Putamen (tissue), 1 donor: ENCODE measurements at regions not wholly inside any gene's neighbourhood (a gene's known extent, or its start where the extent isn't known, plus 50 kb on each side); places are given as distances from the start of the nearest gene placed in this dataset.
A peak's percentile ranks its signal among the peaks of the same experiment; 100 is the strongest.
"Not testable (repeated sequence)": the region's sequence is repeated elsewhere in the genome, so short reads cannot be mapped to it uniquely, and the experiment has no call there.

ENCODE experiments used
- DNase-seq: peaks from one replicate; pipeline ENCODE4 v3.0.0-alpha.2; 2016; ENCODE audit warnings: low spot score

DNA sequence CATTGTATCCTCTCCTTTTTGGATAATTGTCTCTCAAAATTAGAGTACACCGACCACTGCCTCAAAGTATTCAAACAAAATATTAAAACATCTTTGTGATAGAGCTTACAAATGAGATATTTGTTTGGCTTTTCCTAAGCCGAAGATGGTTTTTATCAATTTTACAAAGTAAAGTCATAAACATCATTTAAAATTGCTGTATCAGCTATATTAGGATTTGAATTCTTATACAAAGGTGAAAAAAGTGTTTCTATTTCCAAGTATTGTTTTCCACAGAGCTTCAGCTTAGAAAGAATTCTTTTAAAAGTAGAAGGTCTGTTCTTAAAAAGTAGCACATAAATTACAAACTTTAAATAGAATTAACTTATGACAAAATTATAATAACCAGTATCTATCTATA, 116.6 kb upstream of the IFNE start:
- DNase-seq, result no peak

DNA sequence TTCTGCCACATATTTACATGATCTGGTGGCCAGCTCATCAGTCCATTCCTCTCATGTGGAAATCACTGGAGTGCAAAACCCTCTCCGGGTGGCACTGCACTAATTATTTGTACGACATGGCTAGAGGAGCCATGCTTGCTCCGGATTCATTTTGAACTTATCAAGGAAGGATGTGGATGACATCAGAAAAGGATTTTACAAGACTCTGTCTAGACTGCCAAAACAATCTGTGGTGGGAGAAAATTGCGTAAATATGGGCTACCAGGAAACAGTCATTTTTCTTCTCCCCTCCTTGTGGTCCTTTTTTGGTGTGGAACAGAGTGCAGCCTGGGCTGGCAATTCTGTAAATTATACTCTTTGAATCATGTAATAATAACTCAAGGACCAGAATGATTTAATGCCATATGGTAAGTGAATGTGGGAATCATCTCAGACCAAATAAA, 123.4 kb upstream of the IFNE start:
- no peak for DNase-seq

DNA sequence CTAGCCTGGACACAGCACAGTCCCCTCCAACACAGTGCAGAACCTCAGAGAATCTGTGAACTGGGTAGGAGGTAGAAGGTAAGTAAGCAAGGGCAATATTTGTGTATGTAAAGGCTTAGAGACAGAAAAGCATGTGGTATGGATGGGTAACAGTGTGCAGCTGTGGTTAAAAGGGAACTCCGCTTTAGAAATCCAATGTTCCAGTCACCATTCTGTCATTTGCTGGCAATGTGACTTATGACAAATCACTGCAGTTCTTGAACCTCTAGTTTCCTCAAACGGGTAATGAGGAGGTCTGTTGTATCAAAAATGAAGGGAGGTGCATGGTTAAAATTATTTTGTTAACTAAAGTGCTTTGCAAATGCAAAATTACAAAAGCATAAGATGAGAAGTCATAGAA, 125.5 kb upstream of the IFNE start:
- DNase-seq, result no peak

DNA sequence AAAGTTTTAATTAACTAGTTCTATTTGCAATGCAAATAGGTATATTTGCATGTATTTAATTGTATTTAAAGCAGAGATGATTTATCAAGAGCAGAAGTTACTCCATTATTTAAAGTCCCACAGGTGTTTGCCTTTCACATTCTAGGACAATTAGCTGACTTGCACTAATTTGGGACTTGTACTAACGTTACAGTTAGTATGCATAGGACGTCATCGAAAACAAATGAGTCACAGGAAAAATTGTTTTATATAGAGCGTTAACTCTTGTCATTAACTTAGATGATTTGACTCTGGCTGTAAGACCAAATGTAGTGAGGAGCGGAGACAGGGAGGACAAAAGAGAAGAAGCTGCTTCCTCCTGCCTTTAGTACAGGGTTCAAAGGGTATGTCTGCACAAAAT, 126.1 kb upstream of the IFNE start:
- no peak for DNase-seq

DNA sequence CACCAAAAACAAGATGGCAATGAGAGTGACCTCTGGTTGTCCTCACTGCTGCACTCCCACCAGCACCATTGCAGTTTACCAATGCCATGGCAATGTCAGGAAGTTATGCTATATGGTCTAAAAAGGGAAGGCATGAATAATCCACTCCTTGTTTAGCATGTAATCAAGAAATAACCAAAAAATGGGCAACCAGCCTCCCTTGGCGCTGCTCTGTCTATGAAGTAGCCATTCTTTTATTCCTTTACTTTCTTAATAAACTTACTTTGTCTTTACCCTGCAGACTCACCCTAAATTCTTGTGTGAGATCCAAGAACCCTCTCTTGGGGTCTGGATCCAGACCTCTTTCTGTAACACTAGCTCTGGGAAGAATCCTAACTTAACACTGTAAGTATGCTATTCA, 127.4 kb upstream of the IFNE start:
- DNase-seq, result no peak

DNA sequence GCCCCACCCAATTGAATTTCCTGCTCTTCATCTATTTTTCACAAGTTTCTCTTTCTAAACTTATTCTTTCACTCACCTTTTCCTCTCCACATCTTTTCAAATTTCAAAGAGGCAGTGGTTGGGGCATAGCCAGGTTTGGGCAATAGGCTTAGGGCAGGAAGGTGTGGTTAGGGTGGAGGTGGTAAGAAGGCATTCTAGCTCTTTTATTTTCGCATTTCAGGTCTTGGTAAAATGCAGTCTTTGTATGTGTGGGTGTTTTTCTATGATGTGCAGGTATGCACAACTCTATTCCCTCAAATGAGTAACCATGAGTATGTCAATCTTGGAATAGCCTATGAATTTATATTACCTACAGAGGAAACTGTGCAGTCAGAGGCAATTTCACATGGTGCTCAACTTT, 129.8 kb upstream of the IFNE start:
- DNase-seq, result no peak

DNA sequence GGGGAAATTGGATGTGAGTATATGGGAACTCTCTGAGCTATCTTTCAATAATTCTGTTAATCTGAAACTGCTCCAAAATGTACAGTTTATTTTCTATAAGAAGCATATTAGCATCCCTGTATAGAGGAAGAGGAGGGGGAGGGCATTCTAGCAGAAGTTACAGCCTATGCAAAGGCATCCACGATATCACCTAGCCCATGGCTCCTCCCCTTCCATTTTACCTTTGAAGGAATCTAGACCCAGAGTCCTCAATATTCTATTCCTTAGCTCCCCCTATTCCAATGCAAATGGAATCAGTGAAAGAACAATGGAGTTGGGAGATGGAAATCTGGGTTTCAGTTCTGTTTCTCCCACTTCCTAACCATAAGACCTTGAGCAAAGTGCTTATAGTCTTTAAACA, 132.9 kb upstream of the IFNE start:
- no peak for DNase-seq

DNA sequence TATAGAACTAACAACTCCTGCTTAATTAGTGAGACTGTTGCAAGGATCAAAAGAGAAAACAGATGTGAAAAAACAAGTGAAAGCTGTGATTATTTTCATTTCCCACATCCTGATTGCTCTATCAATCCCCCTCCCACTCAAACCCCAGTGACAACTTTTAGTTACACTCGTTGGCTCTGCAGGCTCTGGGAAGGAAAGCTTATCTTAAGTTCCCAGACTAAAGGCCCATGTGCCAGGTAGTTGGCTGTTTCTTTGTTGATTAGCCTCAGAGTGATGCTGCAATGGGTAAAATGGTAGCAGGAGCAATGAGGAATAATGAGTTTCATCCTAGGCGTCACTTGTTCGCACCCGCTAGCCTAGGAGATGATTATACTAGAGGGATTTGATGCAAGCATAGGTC, 133.3 kb upstream of the IFNE start:
- DNase-seq, result no peak

DNA sequence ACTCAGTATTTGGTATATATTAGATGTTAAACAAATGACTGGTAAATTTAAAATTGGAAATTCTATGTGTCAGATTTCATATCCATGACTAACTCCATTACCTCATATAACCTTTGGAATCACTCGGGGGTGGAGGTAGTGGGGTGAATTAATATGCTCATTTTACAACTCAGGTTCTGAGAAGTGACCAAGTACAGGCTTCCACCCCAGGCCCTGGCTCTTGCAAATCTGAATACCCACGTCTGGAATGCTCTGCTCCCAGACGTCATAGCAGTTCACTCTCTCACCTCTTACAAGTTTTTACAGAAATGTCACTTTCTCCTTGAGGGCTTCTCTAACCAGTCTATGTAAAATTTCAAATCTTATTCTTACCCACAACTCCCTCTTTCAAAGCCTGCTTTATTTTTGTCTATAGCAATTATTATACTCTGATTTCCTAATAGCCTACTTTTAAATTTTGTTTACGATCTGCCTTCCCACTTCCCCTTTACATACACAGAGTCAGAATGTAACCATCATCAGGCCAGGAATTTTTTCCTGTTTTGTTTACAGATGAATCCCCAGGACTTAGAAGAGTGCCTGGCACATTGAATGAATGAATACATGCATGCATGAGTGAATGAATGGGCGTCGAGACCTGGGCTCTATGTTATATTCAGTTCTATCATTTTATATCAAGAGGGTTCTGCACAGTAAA, 134.1 kb upstream of the IFNE start:
- DNase-seq, result no peak

DNA sequence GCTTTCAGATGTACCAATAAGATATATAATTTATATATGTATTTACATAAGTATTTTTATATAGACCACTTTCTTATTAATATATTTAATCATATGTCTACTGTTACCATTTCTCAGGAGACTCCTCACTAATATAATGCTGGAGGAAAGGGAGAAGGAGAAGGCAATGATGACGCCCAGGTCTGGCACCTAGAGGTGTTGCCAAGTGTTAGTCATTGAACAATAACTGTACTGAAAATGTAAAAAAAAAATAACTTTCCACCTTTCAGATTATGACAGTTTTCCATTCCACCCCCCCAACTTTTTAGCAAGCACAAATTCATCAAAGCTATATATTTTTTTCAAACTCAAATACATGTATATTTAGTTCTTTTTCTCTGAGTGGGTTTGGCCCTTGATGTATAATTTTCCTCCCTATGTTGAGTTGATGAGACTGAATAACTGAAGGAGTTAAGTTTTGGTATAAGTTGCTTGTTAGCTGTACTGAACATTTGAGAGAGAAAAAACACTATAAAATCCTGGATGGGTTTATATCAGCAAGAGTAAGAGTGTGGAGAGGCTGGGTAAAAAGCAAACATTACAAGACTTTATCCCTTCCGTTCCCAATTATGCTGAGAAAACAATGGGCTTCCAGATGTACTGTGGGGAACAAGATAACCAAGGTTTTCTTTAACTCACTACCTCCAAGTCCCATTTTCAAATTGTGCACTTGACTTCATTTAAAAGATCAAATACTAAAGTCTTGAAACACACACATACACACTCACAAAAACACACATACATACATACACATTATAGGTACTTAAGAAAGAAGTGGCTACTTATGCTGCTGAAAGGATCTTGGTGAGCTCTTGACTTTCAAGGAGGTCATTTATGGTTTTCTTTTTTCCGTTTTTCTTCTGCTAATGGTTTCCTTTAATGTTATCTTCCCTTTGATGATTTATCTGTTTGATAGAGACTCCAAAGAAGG, 142.8 kb upstream of the IFNE start:
- no peak for DNase-seq

DNA sequence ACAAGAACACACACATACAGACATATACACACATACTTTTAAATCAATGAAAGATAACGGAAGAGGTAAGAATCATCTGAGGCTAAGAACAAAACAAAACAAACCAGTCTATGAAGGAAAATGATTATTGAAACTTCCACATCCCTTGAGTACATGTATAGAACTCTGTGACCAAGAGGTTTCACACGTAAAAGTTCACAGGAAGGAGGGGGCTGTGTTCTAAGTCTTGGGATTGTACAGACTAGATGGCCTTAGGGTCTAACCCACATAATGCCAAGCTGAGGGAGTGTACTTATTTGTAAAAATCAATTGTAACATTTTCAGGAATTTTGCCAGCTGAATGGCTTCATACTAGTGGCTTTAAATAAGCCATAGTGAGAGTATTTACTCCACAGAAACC, 144.4 kb upstream of the IFNE start:
- no peak for DNase-seq

DNA sequence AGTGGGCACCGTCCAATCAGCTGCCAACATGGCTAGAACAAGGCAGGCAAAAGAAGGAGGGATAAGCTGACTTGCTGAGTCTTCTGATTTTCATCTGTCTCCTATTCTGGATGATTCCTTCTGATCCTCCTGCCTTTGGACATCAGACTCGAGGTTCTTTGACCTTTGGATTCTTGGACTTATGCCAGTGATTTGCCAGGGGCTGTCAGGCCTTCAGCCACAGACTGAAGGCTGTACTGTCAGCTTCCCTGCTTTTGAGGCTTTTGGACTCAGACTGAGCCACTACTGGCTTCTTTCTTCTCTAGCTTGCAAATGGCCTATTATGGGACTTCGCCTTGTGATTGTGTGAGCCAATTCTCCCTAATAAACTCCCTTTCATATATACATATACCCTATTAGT, 146.8 kb upstream of the IFNE start:
- not testable (repeated sequence) for DNase-seq

DNA sequence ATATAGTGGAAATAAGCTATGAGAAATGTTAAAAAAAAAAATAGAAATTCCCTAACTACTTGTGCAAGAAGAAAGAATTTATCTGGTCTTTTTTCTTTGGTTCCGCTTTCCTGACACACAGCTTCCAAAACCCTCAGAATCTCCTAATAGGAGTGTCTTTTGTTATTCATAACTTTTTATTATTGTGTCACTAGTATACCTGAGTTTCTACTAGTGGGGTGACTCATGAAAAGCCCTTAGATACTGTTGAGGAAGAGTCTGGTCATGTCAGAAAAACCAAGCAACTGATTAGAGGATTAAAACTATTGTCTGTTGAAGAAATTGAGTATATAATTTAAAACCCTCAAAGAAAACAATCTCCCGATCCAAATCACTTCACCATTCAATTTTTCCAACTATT, 152.8 kb upstream of the IFNE start:
- DNase-seq, result no peak

DNA sequence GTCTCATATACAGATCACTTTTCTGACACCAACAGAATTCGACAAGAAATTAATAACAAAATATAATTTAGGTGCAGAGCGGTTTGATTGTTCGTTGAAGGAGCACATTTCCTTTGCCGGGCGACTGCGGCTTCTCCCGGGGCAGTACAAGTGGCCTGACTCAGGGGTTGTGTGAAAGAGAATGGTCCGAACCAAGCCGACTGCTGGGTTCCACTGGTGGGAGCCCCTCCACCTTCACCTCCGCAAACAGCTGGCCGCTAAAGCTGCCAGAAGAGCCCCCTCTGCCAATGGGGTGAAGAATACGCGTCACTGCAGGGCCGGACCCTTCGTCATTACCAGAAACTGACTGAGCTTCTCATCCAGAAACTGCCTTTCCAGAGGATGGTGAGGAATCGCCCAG, 156.0 kb upstream of the IFNE start:
- no peak for DNase-seq

DNA sequence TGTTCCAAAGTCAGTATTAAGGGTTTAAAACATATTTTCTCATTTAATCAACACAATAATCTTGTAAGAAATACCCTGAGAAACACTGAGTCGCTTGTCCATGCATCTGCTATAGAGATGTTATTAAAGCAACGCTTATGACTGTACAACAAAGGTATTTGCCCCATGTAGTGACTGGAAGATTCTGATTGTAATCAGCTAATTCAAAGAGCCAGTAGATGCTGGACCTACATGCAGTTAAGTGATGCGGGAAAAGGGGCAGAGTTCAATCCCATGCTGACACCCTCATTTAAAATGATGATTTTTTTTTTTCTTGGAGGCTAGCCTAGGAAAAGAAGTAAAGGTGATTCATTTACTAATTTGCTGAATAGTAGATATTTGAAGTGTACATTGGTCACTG, 149.3 kb upstream of the MTAP start:
- no peak for DNase-seq

DNA sequence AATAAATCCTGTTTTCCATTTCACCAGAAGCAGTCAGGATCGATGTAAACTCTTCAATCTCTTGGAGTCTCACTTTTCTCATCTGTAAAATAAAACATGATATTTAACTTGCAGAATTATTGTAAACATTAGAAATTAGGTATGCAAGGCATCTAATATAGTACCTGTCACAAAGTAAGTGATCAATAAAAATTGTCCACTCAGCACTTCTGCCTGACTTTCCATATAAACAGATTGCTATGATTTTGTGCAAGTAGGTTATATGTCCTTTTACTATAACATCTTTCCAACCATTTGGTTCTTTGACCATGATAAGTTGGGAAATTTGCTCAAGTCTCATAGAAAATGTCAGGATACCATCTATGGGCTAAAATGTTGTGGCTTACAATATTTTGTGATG, 148.8 kb upstream of the MTAP start:
- DNase-seq, result no peak

DNA sequence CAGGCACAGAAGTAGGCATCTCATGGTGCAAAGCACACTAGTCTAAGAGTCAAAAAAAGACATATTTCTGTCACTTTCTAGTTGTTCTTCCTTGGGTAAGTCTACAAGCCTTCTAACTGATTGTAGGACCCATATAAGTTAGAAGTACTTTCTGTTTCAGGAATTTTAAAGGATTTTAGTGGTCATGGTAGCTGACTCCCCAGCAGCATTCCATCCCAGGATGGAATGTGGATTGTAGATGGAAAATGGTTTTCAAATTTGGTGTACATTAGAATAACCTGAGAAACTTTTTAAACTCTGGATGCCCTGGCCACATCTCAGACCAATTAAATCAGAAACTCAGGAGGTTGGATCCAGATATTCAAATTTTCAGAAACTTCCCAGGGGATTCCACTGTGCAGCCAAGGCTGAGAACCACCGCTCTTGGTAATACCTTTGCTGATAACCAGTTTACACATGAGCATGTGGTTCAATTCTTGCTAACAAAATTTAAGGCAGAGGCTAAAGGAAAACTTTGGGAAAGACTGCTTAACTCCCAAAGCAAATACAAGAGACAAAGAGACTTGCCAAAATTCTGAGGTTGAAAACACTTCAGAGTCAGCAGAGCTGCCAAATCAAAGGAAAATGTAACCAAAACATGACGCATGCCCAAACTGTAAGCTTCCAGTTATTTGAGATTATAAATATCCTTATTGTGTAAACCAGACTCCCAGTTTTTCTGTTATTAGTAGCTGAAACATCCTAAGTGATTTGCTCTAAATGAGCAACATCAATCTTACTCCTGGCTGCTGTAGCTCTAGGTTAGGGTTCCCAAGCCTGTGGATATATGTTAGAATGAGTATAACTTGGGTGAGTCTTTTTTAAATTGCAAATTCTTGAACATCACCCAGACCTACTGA, 145.4 kb upstream of the MTAP start:
- no peak for DNase-seq

DNA sequence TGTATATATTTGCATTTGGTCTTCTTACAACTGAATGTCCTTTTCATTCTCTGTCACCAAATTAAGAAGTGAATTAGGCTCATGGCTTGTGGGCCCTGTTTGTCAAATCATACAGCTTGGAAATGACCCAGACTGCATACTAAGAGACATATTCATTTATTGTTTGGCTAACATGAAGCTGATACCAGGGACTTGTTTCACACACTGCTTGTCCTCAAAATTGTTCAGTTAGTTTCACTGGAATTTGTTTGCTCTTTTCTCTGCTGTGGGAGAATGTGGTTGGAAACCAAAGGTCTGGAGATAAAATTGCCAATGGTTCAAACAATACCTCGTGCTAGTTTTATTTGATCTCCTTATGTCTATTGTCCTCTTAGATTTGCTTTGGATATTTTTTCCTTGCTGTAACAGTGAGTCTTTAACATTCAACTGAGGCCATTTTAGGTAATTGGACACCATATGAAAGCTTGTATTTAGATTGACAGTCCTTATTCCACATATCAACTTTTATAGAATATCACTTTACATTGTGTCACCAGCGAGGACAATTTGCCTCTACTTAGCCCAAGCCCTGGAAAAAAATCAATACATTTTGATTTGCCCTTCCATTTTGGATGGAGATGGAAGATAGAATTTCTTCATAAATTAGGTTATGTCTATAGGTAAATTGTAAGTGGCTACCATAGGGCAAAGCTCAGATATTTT, 144.3 kb upstream of the MTAP start:
- DNase-seq, result no peak

DNA sequence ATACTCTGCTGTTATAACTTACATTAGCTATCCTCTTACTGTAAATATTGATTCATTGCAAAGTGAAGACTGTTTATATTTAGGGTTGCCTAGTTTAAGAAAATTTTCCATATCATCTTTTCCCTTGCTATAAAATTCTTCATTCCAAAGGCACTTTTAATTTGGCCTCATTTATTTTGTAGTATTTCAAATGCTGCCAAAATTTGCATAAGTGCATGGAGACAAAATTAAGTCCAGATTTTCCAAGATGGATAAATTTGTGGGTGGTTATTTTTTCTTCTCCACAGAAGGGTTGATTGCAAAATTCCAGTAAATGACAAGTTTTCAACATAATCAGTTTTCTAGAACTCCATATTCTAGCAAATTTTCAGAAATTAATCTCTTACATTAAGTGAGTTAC, 141.5 kb upstream of the MTAP start:
- DNase-seq, result no peak

DNA sequence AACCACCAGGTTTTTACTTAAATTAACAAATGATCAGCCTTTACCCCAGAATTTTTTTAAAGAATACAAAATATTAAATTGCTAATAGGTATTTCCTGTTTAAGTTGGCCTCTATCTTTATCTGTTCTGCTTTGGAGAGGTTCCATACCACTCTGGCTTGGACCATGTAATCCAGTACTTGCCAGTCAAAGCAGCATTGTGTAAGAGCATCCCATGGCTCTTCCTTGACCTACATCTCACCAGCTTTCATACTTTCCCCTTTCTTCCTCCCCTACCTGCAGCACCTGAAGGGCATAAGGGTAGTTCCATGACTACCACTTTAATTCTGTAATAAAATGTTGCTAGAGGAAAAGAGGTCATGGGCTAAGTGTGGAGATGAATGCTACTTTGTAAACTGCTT, 140.8 kb upstream of the MTAP start:
- no peak for DNase-seq

DNA sequence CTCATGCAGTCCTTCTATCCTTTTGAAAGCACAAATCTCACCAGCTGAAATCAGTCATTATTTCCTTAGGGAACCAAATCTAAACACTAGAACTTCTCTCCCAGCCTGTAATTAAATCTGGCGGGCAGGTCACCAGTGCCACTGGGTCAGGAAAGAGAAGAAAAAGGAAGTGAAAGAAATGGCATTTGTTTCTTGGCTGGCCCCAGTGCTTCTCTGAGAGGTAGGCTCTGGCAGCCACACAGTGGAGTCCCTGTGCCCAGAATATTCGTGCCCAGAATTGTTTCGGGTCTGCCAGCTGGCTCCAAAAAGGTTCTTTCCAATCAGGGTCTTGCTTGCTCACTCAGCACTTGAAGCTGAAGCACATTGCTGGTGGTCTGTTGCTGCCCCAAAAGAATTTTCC, 133.9 kb upstream of the MTAP start:
- peak; percentile 53 for DNase-seq

DNA sequence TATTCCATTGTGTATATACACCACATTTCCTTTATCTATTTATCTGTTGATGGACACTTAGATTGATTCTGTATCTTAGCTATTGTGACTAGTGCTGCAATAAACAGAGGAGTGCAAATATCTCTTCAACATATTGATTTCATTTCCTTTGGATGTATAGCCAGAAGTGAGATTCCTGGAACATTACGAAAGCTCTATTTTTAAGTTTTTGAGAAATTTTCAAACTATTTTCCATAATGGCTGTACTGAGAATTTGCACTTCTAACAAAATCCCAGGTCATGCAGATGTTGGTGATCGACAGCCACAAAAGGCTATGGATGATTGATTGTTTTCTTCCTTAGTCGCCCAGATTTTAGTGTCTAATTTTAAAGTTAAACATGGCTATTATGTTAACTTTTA, 132.7 kb upstream of the MTAP start:
- DNase-seq, result no peak
